ENCODE measurements at regions not wholly inside any gene's neighbourhood (a gene's known extent, or its start where the extent isn't known, plus 50 kb on each side); places are given as distances from the start of the nearest gene placed in this dataset.

- Histone ChIP-seq H2AFZ (ENCODE audit: low read length) (no peak overlapping the region), H3F3A (ENCODE audit: low read length, unreplicated experiment) (no peaks in the 10 kb centered on the region), H3K36me3 (ENCODE audit: low read depth, low read length) (no peaks in the 10 kb centered on the region), H3K9me2 (replicated peaks; ENCODE audit: low read length) (no peaks in the 10 kb centered on the region), H3K4me3 (ENCODE audit: low read length) (no peak overlapping the region), H3K4me1 (ENCODE audit: insufficient read depth, low read length) (no peaks in the 10 kb centered on the region), H3K4me2 (ENCODE audit: low read length) (no peak overlapping the region), H3K9me3 (ENCODE audit: low read length) (no peaks in the 10 kb centered on the region), H4K20me1 (ENCODE audit: low read length) (no peaks in the 10 kb centered on the region), H3K27ac (ENCODE audit: low read length) (no peak overlapping the region), H3K27me3 (ENCODE audit: low read length) (no peaks in the 10 kb centered on the region), H3K79me2 (ENCODE audit: low read length) (no peaks in the 10 kb centered on the region), H3K9ac (ENCODE audit: low read length) (no peak overlapping the region)
- no peak for ATAC-seq
- ChIA-PET CTCF (no interaction called here), POLR2A (ENCODE audit: unreplicated experiment) (no interaction called here)
- intact Hi-C loops (cut with micrococcal nuclease): no loop called here
- no peak for DNase-seq
- no peak for TF ChIP-seq EZH2phosphoT487 (IDR thresholded peaks at IDR 0.05; ENCODE audit: borderline replicate concordance, low read length)
- TF ChIP-seq CTCF (conservative IDR thresholded peaks at IDR 0.05; ENCODE audit: low read depth, low read length): no peak
- TF ChIP-seq EZH2 (IDR thresholded peaks at IDR 0.05; ENCODE audit: low read length, unreplicated experiment): no peak
- no TSS peak for BruUV-seq (replicated peaks)
Measured at GRCh38 chr2:150656002-150656401, 168.5 kb upstream of the RND3 start.

- DNase-seq (no peak), ATAC-seq (no peak)
- no peak overlapping the region for H3K4me2 ChIP-seq (ENCODE audit: low read length)
- H3K9ac ChIP-seq (ENCODE audit: low read length): no peak overlapping the region
- H3K9me2 ChIP-seq (replicated peaks; ENCODE audit: low read length): no peaks in the 10 kb centered on the region
- H3K27ac ChIP-seq (ENCODE audit: low read length): no peak overlapping the region
- no peaks in the 10 kb centered on the region for H3K4me1 ChIP-seq (ENCODE audit: insufficient read depth, low read length)
- no peaks in the 10 kb centered on the region for H4K20me1 ChIP-seq (ENCODE audit: low read length)
- no peaks in the 10 kb centered on the region for H3K9me3 ChIP-seq (ENCODE audit: low read length)
- ChIA-PET POLR2A (ENCODE audit: unreplicated experiment) (no interaction called here), CTCF (no interaction called here)
- no peak for TF ChIP-seq EZH2 (IDR thresholded peaks at IDR 0.05; ENCODE audit: low read length, unreplicated experiment)
- TF ChIP-seq CTCF (conservative IDR thresholded peaks at IDR 0.05; ENCODE audit: low read depth, low read length): no peak
- TF ChIP-seq EZH2phosphoT487 (IDR thresholded peaks at IDR 0.05; ENCODE audit: borderline replicate concordance, low read length): no peak
- intact Hi-C loops (cut with micrococcal nuclease): no loop called here
- no peaks in the 10 kb centered on the region for H3K36me3 ChIP-seq (ENCODE audit: low read depth, low read length)
- H3F3A ChIP-seq (ENCODE audit: low read length, unreplicated experiment): no peaks in the 10 kb centered on the region
- H3K4me3 ChIP-seq (ENCODE audit: low read length): no peak overlapping the region
- H3K27me3 ChIP-seq (ENCODE audit: low read length): no peaks in the 10 kb centered on the region
- H2AFZ ChIP-seq (ENCODE audit: low read length): no peak overlapping the region
- no peaks in the 10 kb centered on the region for H3K79me2 ChIP-seq (ENCODE audit: low read length)
- no TSS peak for BruUV-seq (replicated peaks)
Measured at GRCh38 chr2:150653351-150653750, 165.9 kb upstream of the RND3 start.

- H3K9me3 ChIP-seq (ENCODE audit: low read length): no peaks in the 10 kb centered on the region
- H2AFZ ChIP-seq (ENCODE audit: low read length): no peak overlapping the region
- H3K27ac ChIP-seq (ENCODE audit: low read length): no peak overlapping the region
- no peaks in the 10 kb centered on the region for H3K27me3 ChIP-seq (ENCODE audit: low read length)
- no peak overlapping the region for H3K4me3 ChIP-seq (ENCODE audit: low read length)
- no peaks in the 10 kb centered on the region for H4K20me1 ChIP-seq (ENCODE audit: low read length)
- ATAC-seq (no peak), DNase-seq (peak; percentile 41)
- intact Hi-C loops (cut with micrococcal nuclease): no loop called here
- H3K9me2 ChIP-seq (replicated peaks; ENCODE audit: low read length): no peaks in the 10 kb centered on the region
- POLR2A ChIA-PET (ENCODE audit: unreplicated experiment): interaction anchor here (0.6 kb wide), 1 partner anchor 183 kb away, joined by 3 read pairs; no protein-coding TSS in a partner anchor
- TF ChIP-seq EZH2 (IDR thresholded peaks at IDR 0.05; ENCODE audit: low read length, unreplicated experiment) (no peak), CTCF (conservative IDR thresholded peaks at IDR 0.05; ENCODE audit: low read depth, low read length) (no peak), EZH2phosphoT487 (IDR thresholded peaks at IDR 0.05; ENCODE audit: borderline replicate concordance, low read length) (no peak)
- peaks cover 5% of the 10 kb centered on the region for H3F3A ChIP-seq (ENCODE audit: low read length, unreplicated experiment)
- H3K36me3 ChIP-seq (ENCODE audit: low read depth, low read length): no peaks in the 10 kb centered on the region
- CTCF ChIA-PET: no interaction called here
- no TSS peak for BruUV-seq (replicated peaks)
- H3K79me2 ChIP-seq (ENCODE audit: low read length): no peaks in the 10 kb centered on the region
- peaks cover 36% of the 10 kb centered on the region for H3K4me1 ChIP-seq (ENCODE audit: insufficient read depth, low read length)
- no peak overlapping the region for H3K4me2 ChIP-seq (ENCODE audit: low read length)
- H3K9ac ChIP-seq (ENCODE audit: low read length): no peak overlapping the region
Measured at GRCh38 chr2:150647943-150648342, 160.5 kb upstream of the RND3 start.

All from PC-3 (cell line).